ENCODE measurements at regions not wholly inside any gene's neighbourhood (a gene's known extent, or its start where the extent isn't known, plus 50 kb on each side); places are given as distances from the start of the nearest gene placed in this dataset.

DNA sequence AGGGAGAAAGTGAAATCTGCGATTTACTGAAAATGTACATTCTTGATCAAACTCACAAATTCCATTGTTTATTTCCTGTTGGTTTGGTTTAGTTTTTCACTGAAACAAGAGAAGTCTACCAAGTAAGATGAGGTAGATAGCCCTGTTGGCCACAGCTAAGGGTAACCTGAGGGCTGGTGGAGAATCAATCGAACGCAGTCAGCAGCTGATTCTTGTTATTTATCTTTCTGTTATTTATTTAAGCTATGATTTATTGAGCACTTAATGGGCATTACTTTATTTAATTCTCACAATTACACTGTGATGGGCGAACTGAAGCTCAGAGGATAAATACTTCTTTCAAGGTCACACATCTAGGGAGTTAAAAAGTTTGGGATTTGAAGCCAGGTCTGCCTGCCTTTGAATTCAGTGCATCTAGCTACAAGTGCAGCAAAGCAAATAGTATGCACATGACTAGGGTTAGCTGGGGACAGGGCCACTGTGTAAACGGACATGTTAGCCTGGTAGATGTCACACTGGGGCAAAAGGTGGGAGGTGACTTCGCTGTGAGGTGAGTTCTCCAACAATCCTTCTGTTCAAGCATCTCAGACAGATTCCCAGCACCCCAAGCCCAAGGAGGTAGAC, 106.5 kb upstream of the GADD45A start (continued):
- TF ChIP-seq, protein P1, sequence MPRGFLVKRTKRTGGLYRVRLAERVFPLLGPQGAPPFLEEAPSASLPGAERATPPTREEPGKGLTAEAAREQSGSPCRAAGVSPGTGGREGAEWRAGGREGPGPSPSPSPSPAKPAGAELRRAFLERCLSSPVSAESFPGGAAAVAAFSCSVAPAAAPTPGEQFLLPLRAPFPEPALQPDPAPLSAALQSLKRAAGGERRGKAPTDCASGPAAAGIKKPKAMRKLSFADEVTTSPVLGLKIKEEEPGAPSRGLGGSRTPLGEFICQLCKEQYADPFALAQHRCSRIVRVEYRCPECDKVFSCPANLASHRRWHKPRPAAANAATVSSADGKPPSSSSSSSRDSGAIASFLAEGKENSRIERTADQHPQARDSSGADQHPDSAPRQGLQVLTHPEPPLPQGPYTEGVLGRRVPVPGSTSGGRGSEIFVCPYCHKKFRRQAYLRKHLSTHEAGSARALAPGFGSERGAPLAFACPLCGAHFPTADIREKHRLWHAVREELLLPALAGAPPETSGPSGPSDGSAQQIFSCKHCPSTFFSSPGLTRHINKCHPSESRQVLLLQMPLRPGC (tag by site-specific recombination; IDR thresholded peaks at IDR 0.05): no peak

DNA sequence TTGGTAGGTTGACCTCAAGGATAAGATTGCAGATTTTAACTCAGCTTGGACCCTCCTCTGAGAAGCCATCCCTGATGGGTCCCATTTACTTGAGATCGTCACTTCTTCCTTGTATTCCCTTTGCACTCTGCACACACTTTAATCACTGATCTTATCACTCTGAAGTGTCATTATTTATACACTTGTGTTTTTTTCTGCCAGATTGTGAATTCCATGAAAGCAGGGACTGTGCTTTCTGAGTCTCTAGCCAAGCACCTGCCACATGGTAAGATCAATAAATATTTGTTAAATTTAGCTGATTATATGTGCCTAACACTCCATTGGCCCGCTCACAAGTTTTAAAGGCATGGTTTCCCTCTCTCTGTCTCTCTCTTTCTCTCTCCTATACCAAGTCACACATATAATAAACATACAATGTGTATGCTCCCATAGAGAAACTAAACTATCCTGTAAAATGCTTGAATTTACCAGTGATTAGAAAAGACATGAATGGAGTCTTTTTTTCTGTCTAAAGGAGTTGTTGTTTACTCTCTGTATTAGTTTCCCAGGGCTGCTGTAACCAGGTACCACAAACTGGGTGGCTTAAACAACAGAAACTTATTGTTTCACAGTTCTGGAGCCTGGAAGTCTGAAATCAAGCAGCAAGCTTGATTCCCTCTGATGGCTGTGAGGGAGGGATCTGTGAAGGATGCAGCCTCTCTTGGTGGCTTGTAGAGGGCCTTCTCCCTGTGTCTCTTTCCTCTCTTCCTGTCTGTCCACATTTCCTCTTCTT, 105.2 kb upstream of the GADD45A start:
- Histone ChIP-seq H3K36me3 (ENCODE audit: control insufficient read depth in 2 of 2, insufficient read depth in 1 of 2, low read length in 2 of 2) (no peaks in the 10 kb centered on the region), H3K4me1 (ENCODE audit: control insufficient read depth, insufficient read depth, low read length) (no peaks in the 10 kb centered on the region), H3K4me3 (ENCODE audit: low read depth, low read length) (no peak overlapping the region), H3K9me3 (ENCODE audit: control insufficient read depth, insufficient read depth, low read depth, low read length) (no peaks in the 10 kb centered on the region), H3K27ac (ENCODE audit: extremely low read depth, low read depth, low read length) (no peak overlapping the region)
- ChIA-PET POLR2A (no interaction called here), CTCF (interaction anchor here (0.6 to 1.6 kb wide), 2 partner anchors 19 to 265 kb away, joined by 3 to 4 read pairs; no protein-coding TSS in a partner anchor)
- TF ChIP-seq ZNF266 (tag by site-specific recombination; IDR thresholded peaks at IDR 0.05; ENCODE audit: low read depth) (no peak), ZNF416 (tag by site-specific recombination; IDR thresholded peaks at IDR 0.05) (no peak), ZNF311 (tag by site-specific recombination; IDR thresholded peaks at IDR 0.05; ENCODE audit: borderline replicate concordance) (no peak), ZNF596 (tag by site-specific recombination; IDR thresholded peaks at IDR 0.05) (no peak), ZNF585B (tag by site-specific recombination; IDR thresholded peaks at IDR 0.05) (no peak), ZNF658 (tag by site-specific recombination; IDR thresholded peaks at IDR 0.05) (no peak), ZNF341 (tag by site-specific recombination; IDR thresholded peaks at IDR 0.05; ENCODE audit: low read depth) (no peak), KLF1 (tag by site-specific recombination; IDR thresholded peaks at IDR 0.05) (no peak), FEZF1 (tag by site-specific recombination; IDR thresholded peaks at IDR 0.05) (no peak), ZNF366 (tag by site-specific recombination; conservative IDR thresholded peaks at IDR 0.05) (no peak), ZNF350 (tag by site-specific recombination; IDR thresholded peaks at IDR 0.05) (no peak)
- TF ChIP-seq, protein P2, sequence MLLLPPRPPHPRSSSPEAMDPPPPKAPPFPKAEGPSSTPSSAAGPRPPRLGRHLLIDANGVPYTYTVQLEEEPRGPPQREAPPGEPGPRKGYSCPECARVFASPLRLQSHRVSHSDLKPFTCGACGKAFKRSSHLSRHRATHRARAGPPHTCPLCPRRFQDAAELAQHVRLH (tag by site-specific recombination; IDR thresholded peaks at IDR 0.05): no peak

DNA sequence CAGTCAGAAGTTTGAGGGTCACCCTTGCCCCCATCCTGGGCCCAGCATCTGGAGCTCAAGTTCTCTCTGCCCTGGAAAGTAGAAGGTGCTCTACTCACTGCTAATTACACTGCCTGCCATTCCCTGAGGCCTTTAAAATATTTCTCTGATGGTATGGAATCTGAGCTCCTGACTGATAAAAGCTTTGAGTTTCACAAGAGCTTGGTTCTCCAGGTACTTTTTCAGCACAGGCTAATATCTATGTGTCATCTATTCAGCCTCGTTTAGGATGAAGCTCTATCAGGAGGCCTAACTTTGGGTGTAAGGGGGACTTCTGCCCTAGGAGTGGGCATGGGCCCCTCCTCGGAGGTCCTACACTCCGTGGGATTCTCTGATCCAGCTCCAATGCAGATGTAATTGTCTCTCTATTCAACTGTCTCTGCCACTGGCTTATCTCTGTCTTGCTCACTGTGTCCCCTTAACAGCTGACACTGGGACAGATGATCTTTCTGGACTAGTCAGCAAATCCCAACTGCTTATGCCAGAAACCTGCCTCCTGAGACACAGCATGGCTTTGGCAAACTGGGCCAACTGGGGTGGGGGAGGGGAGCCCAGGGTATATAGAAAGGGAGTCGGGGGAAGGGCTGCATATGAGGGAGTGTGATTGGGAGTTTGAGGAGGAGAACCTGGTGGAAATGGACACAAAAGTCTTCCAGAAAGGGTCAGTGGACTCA, 104.2 kb upstream of the GADD45A start:
- POLR2A ChIA-PET: no interaction called here
- CTCF ChIA-PET: interaction anchor here (1.6 kb wide), 1 partner anchor 20 kb away, joined by 4 read pairs; no protein-coding TSS in a partner anchor
- H3K4me1 ChIP-seq (ENCODE audit: control insufficient read depth, insufficient read depth, low read length): no peaks in the 10 kb centered on the region

More for the DNA sequence above, 104.2 kb upstream of the GADD45A start:
- TF ChIP-seq ZNF549 (tag by site-specific recombination; IDR thresholded peaks at IDR 0.05) (no peak), SP2 (tag by site-specific recombination; IDR thresholded peaks at IDR 0.05) (no peak), ZNF274 (IDR thresholded peaks at IDR 0.05; ENCODE audit: low read length) (no peak), ZNF274 (tag by site-specific recombination; IDR thresholded peaks at IDR 0.05; ENCODE audit: borderline replicate concordance) (no peak), ZNF585B (tag by site-specific recombination; IDR thresholded peaks at IDR 0.05) (no peak), KLF16 (tag by site-specific recombination; IDR thresholded peaks at IDR 0.05) (no peak), REPIN1 (tag by site-specific recombination; IDR thresholded peaks at IDR 0.05; ENCODE audit: low read depth) (no peak), ZNF768 (tag by site-specific recombination; IDR thresholded peaks at IDR 0.05) (no peak), ZBTB48 (tag by site-specific recombination; IDR thresholded peaks at IDR 0.05) (no peak), HOXC10 (CRISPR knock-in tag; IDR thresholded peaks at IDR 0.05) (no peak), KLF10 (tag by site-specific recombination; IDR thresholded peaks at IDR 0.05) (no peak), ZNF791 (tag by site-specific recombination; IDR thresholded peaks at IDR 0.05) (no peak)
- TF ChIP-seq, protein P3, sequence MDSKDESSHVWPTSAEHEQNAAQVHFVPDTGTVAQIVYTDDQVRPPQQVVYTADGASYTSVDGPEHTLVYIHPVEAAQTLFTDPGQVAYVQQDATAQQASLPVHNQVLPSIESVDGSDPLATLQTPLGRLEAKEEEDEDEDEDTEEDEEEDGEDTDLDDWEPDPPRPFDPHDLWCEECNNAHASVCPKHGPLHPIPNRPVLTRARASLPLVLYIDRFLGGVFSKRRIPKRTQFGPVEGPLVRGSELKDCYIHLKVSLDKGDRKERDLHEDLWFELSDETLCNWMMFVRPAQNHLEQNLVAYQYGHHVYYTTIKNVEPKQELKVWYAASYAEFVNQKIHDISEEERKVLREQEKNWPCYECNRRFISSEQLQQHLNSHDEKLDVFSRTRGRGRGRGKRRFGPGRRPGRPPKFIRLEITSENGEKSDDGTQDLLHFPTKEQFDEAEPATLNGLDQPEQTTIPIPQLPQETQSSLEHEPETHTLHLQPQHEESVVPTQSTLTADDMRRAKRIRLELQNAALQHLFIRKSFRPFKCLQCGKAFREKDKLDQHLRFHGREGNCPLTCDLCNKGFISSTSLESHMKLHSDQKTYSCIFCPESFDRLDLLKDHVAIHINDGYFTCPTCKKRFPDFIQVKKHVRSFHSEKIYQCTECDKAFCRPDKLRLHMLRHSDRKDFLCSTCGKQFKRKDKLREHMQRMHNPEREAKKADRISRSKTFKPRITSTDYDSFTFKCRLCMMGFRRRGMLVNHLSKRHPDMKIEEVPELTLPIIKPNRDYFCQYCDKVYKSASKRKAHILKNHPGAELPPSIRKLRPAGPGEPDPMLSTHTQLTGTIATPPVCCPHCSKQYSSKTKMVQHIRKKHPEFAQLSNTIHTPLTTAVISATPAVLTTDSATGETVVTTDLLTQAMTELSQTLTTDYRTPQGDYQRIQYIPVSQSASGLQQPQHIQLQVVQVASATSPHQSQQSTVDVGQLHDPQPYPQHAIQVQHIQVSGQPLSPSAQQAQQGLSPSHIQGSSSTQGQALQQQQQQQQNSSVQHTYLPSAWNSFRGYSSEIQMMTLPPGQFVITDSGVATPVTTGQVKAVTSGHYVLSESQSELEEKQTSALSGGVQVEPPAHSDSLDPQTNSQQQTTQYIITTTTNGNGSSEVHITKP (tag by site-specific recombination; IDR thresholded peaks at IDR 0.05): no peak
- TF ChIP-seq, protein P4, sequence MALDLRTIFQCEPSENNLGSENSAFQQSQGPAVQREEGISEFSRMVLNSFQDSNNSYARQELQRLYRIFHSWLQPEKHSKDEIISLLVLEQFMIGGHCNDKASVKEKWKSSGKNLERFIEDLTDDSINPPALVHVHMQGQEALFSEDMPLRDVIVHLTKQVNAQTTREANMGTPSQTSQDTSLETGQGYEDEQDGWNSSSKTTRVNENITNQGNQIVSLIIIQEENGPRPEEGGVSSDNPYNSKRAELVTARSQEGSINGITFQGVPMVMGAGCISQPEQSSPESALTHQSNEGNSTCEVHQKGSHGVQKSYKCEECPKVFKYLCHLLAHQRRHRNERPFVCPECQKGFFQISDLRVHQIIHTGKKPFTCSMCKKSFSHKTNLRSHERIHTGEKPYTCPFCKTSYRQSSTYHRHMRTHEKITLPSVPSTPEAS (tag by site-specific recombination; IDR thresholded peaks at IDR 0.05): no peak
- H3K9me3 ChIP-seq (ENCODE audit: control insufficient read depth, insufficient read depth, low read depth, low read length): no peaks in the 10 kb centered on the region
- no peak overlapping the region for H3K27ac ChIP-seq (ENCODE audit: extremely low read depth, low read depth, low read length)
- no peaks in the 10 kb centered on the region for H3K36me3 ChIP-seq (ENCODE audit: control insufficient read depth in 2 of 2, insufficient read depth in 1 of 2, low read length in 2 of 2)
- H3K4me3 ChIP-seq (ENCODE audit: low read depth, low read length): no peak overlapping the region

All from HEK293 (cell line).